ENCODE measurements at regions not wholly inside any gene's neighbourhood (a gene's known extent, or its start where the extent isn't known, plus 50 kb on each side); places are given as distances from the start of the nearest gene placed in this dataset.
"Not testable (repeated sequence)": the region's sequence is repeated elsewhere in the genome, so short reads cannot be mapped to it uniquely, and the experiment has no call there.

DNA sequence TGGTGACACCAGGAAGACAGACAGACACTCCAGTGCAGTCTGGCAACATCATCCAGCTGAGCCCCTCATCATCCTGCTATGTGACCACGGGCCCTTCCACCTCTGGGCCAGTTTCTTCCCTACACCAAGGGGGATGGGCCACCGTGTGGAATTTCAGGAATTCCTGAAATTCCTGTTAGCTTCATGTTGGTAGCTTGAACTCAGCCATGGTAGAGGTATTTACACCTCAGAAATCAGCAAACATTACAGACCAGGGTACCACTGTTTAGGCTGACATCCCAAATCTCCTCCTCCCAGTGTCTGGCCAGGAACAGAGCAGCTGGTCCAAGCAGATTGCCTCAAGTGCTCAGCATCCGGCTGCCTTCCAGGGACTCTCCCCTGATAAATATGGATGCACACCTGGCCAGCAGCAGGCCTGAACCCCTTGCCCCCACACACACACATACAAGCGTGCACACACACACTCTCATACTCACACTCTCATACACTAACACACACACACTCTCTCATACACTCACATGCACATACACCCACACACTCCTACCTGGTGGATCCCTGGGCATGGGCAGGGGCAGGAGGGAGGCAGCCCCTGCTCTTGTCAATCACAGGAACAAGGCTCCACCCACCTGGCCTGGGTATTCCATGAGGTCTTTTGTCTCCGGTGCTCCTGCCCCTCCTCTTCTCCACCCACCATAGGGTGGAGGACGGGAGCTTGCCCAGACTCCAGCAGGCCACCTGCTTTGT is 85.2 kb downstream of the BUD13 start:
- H3K4me1 ChIP-seq: no peaks in the 10 kb centered on the region
- TF ChIP-seq, protein P1, sequence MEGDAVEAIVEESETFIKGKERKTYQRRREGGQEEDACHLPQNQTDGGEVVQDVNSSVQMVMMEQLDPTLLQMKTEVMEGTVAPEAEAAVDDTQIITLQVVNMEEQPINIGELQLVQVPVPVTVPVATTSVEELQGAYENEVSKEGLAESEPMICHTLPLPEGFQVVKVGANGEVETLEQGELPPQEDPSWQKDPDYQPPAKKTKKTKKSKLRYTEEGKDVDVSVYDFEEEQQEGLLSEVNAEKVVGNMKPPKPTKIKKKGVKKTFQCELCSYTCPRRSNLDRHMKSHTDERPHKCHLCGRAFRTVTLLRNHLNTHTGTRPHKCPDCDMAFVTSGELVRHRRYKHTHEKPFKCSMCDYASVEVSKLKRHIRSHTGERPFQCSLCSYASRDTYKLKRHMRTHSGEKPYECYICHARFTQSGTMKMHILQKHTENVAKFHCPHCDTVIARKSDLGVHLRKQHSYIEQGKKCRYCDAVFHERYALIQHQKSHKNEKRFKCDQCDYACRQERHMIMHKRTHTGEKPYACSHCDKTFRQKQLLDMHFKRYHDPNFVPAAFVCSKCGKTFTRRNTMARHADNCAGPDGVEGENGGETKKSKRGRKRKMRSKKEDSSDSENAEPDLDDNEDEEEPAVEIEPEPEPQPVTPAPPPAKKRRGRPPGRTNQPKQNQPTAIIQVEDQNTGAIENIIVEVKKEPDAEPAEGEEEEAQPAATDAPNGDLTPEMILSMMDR (IDR thresholded peaks at IDR 0.05): no peak
- TF ChIP-seq EP300 (IDR thresholded peaks at IDR 0.05) (no peak), POLR2A (IDR thresholded peaks at IDR 0.05) (no peak)
- peaks cover 0 to 8% of the 10 kb centered on the region in 2 donors for H3K27me3 ChIP-seq
- DNase-seq (ENCODE audit: low spot score in 2 of 2): no peak
- 31 to 36% methylated on average over 6 of the region's 6 CpGs for WGBS, 2 donors
- H3K27ac ChIP-seq: no peak overlapping the region
- H3K4me3 ChIP-seq: no peak overlapping the region
- peaks cover 0 to 11% (median 0%) of the 10 kb centered on the region in 4 donors for H3K9me3 ChIP-seq
- H3K36me3 ChIP-seq: no peaks in the 10 kb centered on the region

DNA sequence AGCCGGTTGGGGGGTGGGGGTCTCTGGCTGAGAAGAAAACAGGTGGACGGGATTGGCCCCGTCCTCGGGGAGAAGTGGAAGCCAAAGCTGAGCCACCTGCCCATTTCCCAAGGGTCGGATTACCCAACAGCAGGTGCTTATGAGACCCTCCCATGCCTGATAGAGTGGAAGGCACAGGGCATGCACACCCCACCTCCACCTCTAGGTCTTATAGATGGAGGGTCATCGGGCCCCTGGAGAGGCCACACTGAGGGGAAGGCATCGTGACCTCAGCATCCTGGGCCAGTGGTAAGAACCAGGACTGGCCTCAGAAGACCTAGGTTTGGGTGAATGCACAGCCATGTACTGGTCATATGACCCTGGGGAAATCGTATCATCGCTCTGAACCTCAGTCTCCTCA is 85.9 kb downstream of the BUD13 start:
- TF ChIP-seq, protein P1 (IDR thresholded peaks at IDR 0.05): no peak
- TF ChIP-seq EP300 (IDR thresholded peaks at IDR 0.05) (no peak), POLR2A (IDR thresholded peaks at IDR 0.05) (no peak)
- no peaks in the 10 kb centered on the region for H3K4me1 ChIP-seq
- H3K9me3 ChIP-seq: peaks cover 0 to 11% (median 0%) of the 10 kb centered on the region in 4 donors
- WGBS, 2 donors: 61 to 67% methylated on average over 9 of the region's 9 CpGs
- peaks cover 0 to 8% of the 10 kb centered on the region in 2 donors for H3K27me3 ChIP-seq
- H3K4me3 ChIP-seq: no peak overlapping the region
- H3K36me3 ChIP-seq: no peaks in the 10 kb centered on the region
- DNase-seq (ENCODE audit: low spot score in 2 of 2): no peak
- no peak overlapping the region for H3K27ac ChIP-seq

DNA sequence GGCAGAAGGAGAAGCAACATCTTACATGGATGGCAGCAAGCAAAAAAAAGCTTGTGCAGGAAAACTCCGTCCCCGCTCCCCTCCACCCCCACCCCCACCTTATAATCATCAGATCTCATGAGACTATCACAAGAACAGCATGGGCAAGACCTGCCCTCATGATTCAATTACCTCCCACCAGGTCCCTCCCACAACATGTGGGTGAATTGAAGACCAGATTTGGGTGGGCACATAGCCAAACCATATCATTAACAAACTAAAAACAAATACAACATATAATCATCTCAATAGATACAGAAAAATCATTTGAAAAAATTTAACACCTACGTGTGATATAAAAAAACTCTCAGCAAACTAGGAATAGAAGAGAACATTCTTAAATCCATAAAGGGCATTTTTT is 88.8 kb downstream of the BUD13 start:
- H3K4me1 ChIP-seq: no peaks in the 10 kb centered on the region
- no peak for DNase-seq (ENCODE audit: low spot score in 2 of 2)
- H3K4me3 ChIP-seq: no peak overlapping the region
- H3K27me3 ChIP-seq: peaks cover 0 to 8% of the 10 kb centered on the region in 2 donors
- WGBS, 2 donors: 78 to 83% methylated on average over 3 of the region's 3 CpGs
- no peak overlapping the region for H3K27ac ChIP-seq
- H3K9me3 ChIP-seq: peaks cover 0 to 11% (median under 1%) of the 10 kb centered on the region in 4 donors
- H3K36me3 ChIP-seq: no peaks in the 10 kb centered on the region
- TF ChIP-seq, protein P1 (IDR thresholded peaks at IDR 0.05): no peak
- no peak for TF ChIP-seq EP300 (IDR thresholded peaks at IDR 0.05)
- TF ChIP-seq POLR2A (IDR thresholded peaks at IDR 0.05): no peak

GRCh38 chr11:116680349-116681125 is 92.2 kb downstream of the BUD13 start:
- H3K27me3 ChIP-seq: no peaks in the 10 kb centered on the region
- no peak overlapping the region for H3K4me3 ChIP-seq
- TF ChIP-seq POLR2A (IDR thresholded peaks at IDR 0.05): no peak
- no peak overlapping the region for H3K27ac ChIP-seq
- H3K4me1 ChIP-seq: no peaks in the 10 kb centered on the region
- no peaks in the 10 kb centered on the region for H3K36me3 ChIP-seq
- H3K9me3 ChIP-seq: peaks cover 0 to 21% (median 2%) of the 10 kb centered on the region in 4 donors
- 73 to 80% methylated on average over 4 of the region's 4 CpGs for WGBS, 2 donors
- no peak for DNase-seq (ENCODE audit: low spot score in 2 of 2)

- DNase-seq (ENCODE audit: low spot score in 2 of 2): no peak
These were observed 93.9 kb downstream of the BUD13 start for GRCh38 chr11:116678887-116679286.

DNA sequence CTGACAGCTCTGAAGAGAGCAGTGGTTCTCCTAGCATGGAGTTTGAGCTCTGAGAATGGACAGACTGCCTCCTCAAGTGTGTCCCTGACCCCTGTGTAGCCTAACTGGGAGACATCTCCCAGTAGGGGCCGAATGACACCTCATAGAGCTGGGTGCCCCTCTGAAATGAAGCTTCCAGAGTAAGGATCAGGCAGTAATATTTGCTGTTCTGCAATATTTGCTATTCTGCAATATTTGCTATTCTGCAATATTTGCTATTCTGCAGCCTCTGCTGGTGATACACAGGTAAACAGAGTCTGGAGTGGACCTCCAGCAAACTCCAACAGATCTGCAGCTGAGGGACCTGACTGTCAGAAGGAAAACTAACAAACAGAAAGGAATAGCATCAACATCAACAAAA is 105.5 kb downstream of the BUD13 start:
- H3K36me3 ChIP-seq; DNase-seq (ENCODE audit: low spot score in 2 of 2); H3K27ac ChIP-seq; H3K4me1 ChIP-seq; H3K27me3 ChIP-seq; H3K4me3 ChIP-seq: not testable (repeated sequence)
- peaks cover 0 to 26% (median 6%) of the 10 kb centered on the region in 4 donors for H3K9me3 ChIP-seq
- WGBS, 2 donors: 18 to 40% methylated on average over 1 of the region's 1 CpG

More at GRCh38 chr11:116678887-116679286, 93.9 kb downstream of the BUD13 start:
- H3K4me1 ChIP-seq: no peaks in the 10 kb centered on the region
- TF ChIP-seq POLR2A (IDR thresholded peaks at IDR 0.05) (no peak), EP300 (IDR thresholded peaks at IDR 0.05) (no peak)
- TF ChIP-seq, protein P1 (IDR thresholded peaks at IDR 0.05): no peak
- H3K36me3 ChIP-seq: no peaks in the 10 kb centered on the region
- H3K27me3 ChIP-seq: no peaks in the 10 kb centered on the region
- H3K9me3 ChIP-seq: peaks cover 0 to 15% (median 2%) of the 10 kb centered on the region in 4 donors
- H3K4me3 ChIP-seq: no peak overlapping the region
- 86 to 91% methylated on average over 3 of the region's 3 CpGs for WGBS, 2 donors
- no peak overlapping the region for H3K27ac ChIP-seq

- H3K27ac ChIP-seq; H3K36me3 ChIP-seq; H3K27me3 ChIP-seq; H3K4me1 ChIP-seq; DNase-seq (ENCODE audit: low spot score in 2 of 2); H3K4me3 ChIP-seq: not testable (repeated sequence)
- H3K9me3 ChIP-seq: peaks cover 0 to 26% (median 6%) of the 10 kb centered on the region in 4 donors
- 82 to 91% methylated on average over 15 of the region's 15 CpGs for WGBS, 2 donors
These were observed 106.0 kb downstream of the BUD13 start for GRCh38 chr11:116666673-116667249.
